MM.1S (cell line): ENCODE measurements at regions not wholly inside any gene's neighbourhood (a gene's known extent, or its start where the extent isn't known, plus 50 kb on each side); places are given as distances from the start of the nearest gene placed in this dataset.

ENCODE experiments used
- CTCF ChIP-seq: fragments of 300-600 bp; sonication (generic); IDR thresholded peaks from 2 replicates; pipeline ENCODE4 v1.5.1; 2016; ENCODE audit warnings: antibody characterized with exemption, low read length, mixed read lengths
- EZH2 ChIP-seq: fragments of 300-600 bp; sonication (generic); optimal IDR thresholded peaks from 2 replicates; pipeline ENCODE3; 2017; ENCODE audit warnings: low read depth, mild to moderate bottlenecking, antibody characterized with exemption, low read length, mixed read lengths
- EZH2phosphoT487 ChIP-seq: fragments of 300-600 bp; sonication (generic); IDR thresholded peaks from 2 replicates; pipeline ENCODE4 v1.6.1; 2018; ENCODE audit warnings: antibody characterized with exemption, low read length

- TF ChIP-seq CTCF (no peak), EZH2 (no peak), EZH2phosphoT487 (no peak)
These were observed 620.5 kb downstream of the ETS1 start for GRCh38 chr11:127966821-127967220.
